Chondrocyte (in vitro differentiated cells): ENCODE measurements at regions not wholly inside any gene's neighbourhood (a gene's known extent, or its start where the extent isn't known, plus 50 kb on each side); places are given as distances from the start of the nearest gene placed in this dataset.

ENCODE experiments used
- DNase-seq: peaks from one replicate; pipeline ENCODE4 v3.0.0; 2021; ENCODE audit warnings: mixed read lengths, low spot score
- H3K27ac Mint-ChIP-seq: one replicate; pipeline ENCODE4 v1.8.0; 2021; ENCODE audit warnings: mild to moderate bottlenecking, moderate library complexity, mixed read lengths; ENCODE audit not compliant: unreplicated experiment
- H3K27me3 Mint-ChIP-seq: 2 replicates; pipeline ENCODE4 v1.8.0; 2021; ENCODE audit warnings: low read depth, mixed read lengths
- H3K36me3 Mint-ChIP-seq: 2 replicates; pipeline ENCODE4 v1.8.0; 2021; ENCODE audit warnings: low read depth, mixed read lengths
- H3K4me1 Mint-ChIP-seq: 2 replicates; pipeline ENCODE4 v1.8.0; 2021; ENCODE audit warnings: low read depth, mild to moderate bottlenecking, mixed read lengths
- H3K4me3 Mint-ChIP-seq: one replicate; pipeline ENCODE4 v1.8.0; 2021; ENCODE audit warnings: mild to moderate bottlenecking, moderate library complexity, mixed read lengths; ENCODE audit not compliant: unreplicated experiment
- H3K9me3 Mint-ChIP-seq: 2 replicates; pipeline ENCODE4 v1.8.0; 2021; ENCODE audit warnings: low read depth, mixed read lengths
- TF ChIP-seq, protein P1 (sequence below): fragments of 200-600 bp; sonication (generic); IDR thresholded peaks from 2 replicates; pipeline ENCODE4 v1.5.0; 2021; ENCODE audit warnings: antibody characterized with exemption, mild to moderate bottlenecking, moderate library complexity

DNA sequence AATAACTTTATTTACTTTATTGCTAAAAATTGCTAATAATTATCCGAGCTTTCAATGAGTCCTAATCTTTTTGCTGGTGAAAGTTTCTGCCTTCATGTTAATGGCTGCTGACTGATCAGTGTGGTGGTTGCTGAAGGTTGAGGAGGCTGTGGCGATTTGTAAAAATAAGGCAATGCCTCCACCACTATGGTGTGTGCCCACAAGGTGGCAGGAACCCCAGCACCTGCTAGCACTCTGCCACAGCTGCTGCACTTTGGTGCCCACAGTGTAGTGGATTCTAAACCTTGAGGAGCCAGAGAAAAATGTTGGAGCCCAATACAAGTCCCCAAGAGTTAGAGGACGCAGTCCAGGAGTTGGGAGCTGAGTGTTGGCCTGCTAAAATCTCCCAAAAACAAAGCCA lies 1237.1 kb downstream of the PCDH19 start:
- no peak for DNase-seq
- Mint-ChIP-seq H3K36me3 (no peaks in the 10 kb centered on the region), H3K4me3 (no peak overlapping the region), H3K27ac (no peak overlapping the region), H3K27me3 (peaks cover 12% of the 10 kb centered on the region), H3K4me1 (no peaks in the 10 kb centered on the region), H3K9me3 (no peaks in the 10 kb centered on the region)
- TF ChIP-seq, protein P1, sequence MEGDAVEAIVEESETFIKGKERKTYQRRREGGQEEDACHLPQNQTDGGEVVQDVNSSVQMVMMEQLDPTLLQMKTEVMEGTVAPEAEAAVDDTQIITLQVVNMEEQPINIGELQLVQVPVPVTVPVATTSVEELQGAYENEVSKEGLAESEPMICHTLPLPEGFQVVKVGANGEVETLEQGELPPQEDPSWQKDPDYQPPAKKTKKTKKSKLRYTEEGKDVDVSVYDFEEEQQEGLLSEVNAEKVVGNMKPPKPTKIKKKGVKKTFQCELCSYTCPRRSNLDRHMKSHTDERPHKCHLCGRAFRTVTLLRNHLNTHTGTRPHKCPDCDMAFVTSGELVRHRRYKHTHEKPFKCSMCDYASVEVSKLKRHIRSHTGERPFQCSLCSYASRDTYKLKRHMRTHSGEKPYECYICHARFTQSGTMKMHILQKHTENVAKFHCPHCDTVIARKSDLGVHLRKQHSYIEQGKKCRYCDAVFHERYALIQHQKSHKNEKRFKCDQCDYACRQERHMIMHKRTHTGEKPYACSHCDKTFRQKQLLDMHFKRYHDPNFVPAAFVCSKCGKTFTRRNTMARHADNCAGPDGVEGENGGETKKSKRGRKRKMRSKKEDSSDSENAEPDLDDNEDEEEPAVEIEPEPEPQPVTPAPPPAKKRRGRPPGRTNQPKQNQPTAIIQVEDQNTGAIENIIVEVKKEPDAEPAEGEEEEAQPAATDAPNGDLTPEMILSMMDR = peak; percentile 28

DNA sequence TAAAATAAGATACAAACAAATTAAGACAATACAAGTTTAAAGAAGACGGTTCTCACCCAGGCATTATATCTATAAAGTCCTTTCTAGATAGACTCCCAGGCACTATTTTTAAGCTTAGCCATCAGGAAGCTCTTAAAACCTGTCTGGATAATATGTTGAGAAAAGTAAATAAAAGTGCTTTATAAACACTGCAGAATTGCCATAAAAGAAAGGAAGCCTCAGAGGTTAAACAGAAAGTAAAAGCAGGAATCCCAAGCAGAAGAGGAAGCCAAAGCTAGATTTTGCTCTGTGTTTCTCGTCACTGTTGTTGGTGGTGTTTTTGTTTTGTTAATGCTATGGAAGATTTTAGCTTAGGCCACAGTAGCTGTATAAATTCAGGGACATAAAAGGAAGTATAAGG lies 1267.3 kb downstream of the PCDH19 start:
- Mint-ChIP-seq H3K4me1 (no peaks in the 10 kb centered on the region), H3K4me3 (no peak overlapping the region), H3K36me3 (no peaks in the 10 kb centered on the region), H3K27ac (no peak overlapping the region), H3K27me3 (no peaks in the 10 kb centered on the region), H3K9me3 (peaks cover 14% of the 10 kb centered on the region)
- TF ChIP-seq, protein P1 = no peak
- no peak for DNase-seq

DNA sequence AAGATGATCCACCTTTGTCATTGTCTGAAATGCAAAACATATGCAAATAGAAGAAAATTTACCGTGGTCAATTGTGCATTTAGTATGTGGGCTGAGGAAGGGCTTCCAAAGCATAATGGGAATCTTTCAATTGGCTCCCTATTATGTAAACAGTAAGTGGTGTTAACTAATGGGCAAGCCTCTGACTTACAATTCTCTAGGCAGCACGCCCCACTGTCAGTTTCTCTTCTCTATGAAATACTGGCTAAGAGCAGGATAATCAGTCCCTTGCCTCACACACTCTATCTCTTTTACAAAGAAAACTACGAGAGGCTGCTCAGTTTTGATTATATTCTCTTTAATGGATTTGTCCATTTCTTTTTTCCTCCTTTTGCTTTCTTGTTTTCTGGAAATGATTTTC lies 1272.6 kb downstream of the PCDH19 start:
- H3K4me3 Mint-ChIP-seq = no peak overlapping the region
- no peak overlapping the region for H3K27ac Mint-ChIP-seq
- H3K9me3 Mint-ChIP-seq = peaks cover 3% of the 10 kb centered on the region
- peaks cover 4% of the 10 kb centered on the region for H3K27me3 Mint-ChIP-seq
- H3K4me1 Mint-ChIP-seq = no peaks in the 10 kb centered on the region
- TF ChIP-seq, protein P1 = no peak
- H3K36me3 Mint-ChIP-seq = no peaks in the 10 kb centered on the region
- DNase-seq = no peak

DNA sequence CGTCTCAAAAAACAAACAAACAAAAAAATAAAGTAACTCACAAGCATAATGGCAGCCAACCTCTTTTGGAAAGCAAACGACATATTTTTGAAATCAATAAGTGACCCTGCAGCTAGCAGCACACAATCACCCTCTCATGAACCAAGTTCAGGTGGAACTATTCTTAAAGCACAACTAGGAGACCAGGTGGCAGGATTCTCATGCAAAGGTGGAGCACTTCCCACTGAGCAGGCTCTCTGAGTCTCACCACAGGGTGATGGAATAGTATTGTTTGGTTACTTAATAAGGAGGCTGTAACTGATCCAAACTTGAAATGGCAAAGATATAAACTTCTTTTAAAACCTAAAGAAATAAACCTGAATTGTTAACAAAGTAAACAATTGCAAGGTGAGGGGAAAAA lies 1293.1 kb downstream of the PCDH19 start:
- DNase-seq = no peak
- Mint-ChIP-seq H3K27me3 (peaks cover 4% of the 10 kb centered on the region), H3K27ac (no peak overlapping the region), H3K4me1 (no peaks in the 10 kb centered on the region), H3K9me3 (no peaks in the 10 kb centered on the region), H3K4me3 (no peak overlapping the region), H3K36me3 (no peaks in the 10 kb centered on the region)
- TF ChIP-seq, protein P1 = no peak

DNA sequence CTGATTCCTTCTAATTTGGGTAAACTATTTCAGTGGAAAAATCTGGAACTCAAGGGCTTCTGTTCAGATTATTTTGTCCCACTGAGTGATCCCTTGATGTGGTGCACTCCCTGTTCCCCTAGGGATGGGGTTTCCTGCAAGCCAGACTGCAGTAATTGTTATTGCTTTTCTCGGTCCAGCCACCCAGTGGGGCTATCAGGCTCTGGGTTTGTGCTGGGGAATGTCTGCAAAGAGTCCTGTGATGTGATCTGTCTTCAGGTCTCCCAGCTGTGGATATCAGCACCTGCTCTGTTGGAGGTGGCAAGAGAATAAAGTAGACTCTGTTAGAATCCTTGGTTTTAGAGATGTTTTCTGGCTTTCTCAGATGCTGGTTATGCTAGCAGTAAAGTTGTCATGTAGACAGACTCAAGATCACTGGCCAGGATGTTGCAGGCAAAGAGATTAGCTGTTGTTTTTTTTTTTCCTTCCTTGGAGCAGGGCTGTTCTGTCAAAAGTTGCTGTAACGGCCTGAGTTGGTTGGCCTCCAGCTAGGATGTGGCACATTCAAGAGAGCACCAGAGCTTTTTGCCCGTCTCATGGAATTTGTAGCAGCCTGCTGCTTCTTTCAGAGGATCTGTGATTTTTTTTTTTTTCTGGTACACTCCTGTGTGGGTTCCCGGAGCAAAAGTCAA lies 1314.0 kb downstream of the PCDH19 start:
- no peak overlapping the region for H3K27ac Mint-ChIP-seq
- H3K4me1 Mint-ChIP-seq = no peaks in the 10 kb centered on the region
- H3K9me3 Mint-ChIP-seq = peaks cover 23% of the 10 kb centered on the region
- no peak for DNase-seq
- H3K36me3 Mint-ChIP-seq = no peaks in the 10 kb centered on the region
- H3K4me3 Mint-ChIP-seq = no peak overlapping the region
- no peaks in the 10 kb centered on the region for H3K27me3 Mint-ChIP-seq
- TF ChIP-seq, protein P1 = no peak
